Activated CD4-positive, alpha-beta T cell treated with anti-CD3 and anti-CD28 coated beads, Interleukin-2, amount 10 ng/mL, durations not matched to agents 24 days and 14 days (primary cell): ENCODE measurements at regions not wholly inside any gene's neighbourhood (a gene's known extent, or its start where the extent isn't known, plus 50 kb on each side); places are given as distances from the start of the nearest gene placed in this dataset.

Source experiments
- DNase-seq: peaks from one replicate; pipeline ENCODE4 v3.0.0; 2022
- H3K27ac Mint-ChIP-seq: one replicate; pipeline ENCODE4 v1.8.0; 2022; ENCODE audit warnings: mild to moderate bottlenecking, mixed read lengths
- H3K27me3 Mint-ChIP-seq: one replicate; pipeline ENCODE4 v1.8.0; 2022; ENCODE audit warnings: mixed read lengths
- H3K36me3 Mint-ChIP-seq: one replicate; pipeline ENCODE4 v1.8.0; 2022; ENCODE audit warnings: low read depth, mild to moderate bottlenecking, mixed read lengths
- H3K4me1 Mint-ChIP-seq: one replicate; pipeline ENCODE4 v1.8.0; 2021; ENCODE audit warnings: mixed read lengths
- H3K4me3 Mint-ChIP-seq: one replicate; pipeline ENCODE4 v1.8.0; 2022; ENCODE audit warnings: mild to moderate bottlenecking, moderate library complexity, mixed read lengths
- H3K9me3 Mint-ChIP-seq: one replicate; pipeline ENCODE4 v1.8.0; 2021; ENCODE audit warnings: mixed read lengths
- intact Hi-C: fragments of 100-400 bp; cut with micrococcal nuclease; formaldehyde crosslinking; loops from one replicate; pipeline ENCODE4 v1.15.1; 2023

GRCh38 chr18:39942702-39943101 is 2012.3 kb upstream of the PIK3C3 start:
- DNase-seq = no peak
- Mint-ChIP-seq H3K4me1 (peaks cover 2% of the 10 kb centered on the region), H3K4me3 (no peak overlapping the region), H3K9me3 (peaks cover 3% of the 10 kb centered on the region), H3K27me3 (no peaks in the 10 kb centered on the region), H3K27ac (no peak overlapping the region), H3K36me3 (no peaks in the 10 kb centered on the region)
- intact Hi-C loops = no loop called here

- DNase-seq = no peak
- intact Hi-C loops = no loop called here
- Mint-ChIP-seq H3K4me1 (peaks cover 2% of the 10 kb centered on the region), H3K27me3 (no peaks in the 10 kb centered on the region), H3K4me3 (no peak overlapping the region), H3K27ac (no peak overlapping the region), H3K36me3 (no peaks in the 10 kb centered on the region), H3K9me3 (peaks cover 7% of the 10 kb centered on the region)
Observed at GRCh38 chr18:39938676-39939608, 2016.1 kb upstream of the PIK3C3 start.

GRCh38 chr18:39935598-39935997 is 2019.4 kb upstream of the PIK3C3 start:
- Mint-ChIP-seq H3K27ac (no peak overlapping the region), H3K36me3 (no peaks in the 10 kb centered on the region), H3K27me3 (no peaks in the 10 kb centered on the region), H3K9me3 (peaks cover 7% of the 10 kb centered on the region), H3K4me1 (no peaks in the 10 kb centered on the region), H3K4me3 (no peak overlapping the region)
- intact Hi-C loops = no loop called here
- no peak for DNase-seq

DNA sequence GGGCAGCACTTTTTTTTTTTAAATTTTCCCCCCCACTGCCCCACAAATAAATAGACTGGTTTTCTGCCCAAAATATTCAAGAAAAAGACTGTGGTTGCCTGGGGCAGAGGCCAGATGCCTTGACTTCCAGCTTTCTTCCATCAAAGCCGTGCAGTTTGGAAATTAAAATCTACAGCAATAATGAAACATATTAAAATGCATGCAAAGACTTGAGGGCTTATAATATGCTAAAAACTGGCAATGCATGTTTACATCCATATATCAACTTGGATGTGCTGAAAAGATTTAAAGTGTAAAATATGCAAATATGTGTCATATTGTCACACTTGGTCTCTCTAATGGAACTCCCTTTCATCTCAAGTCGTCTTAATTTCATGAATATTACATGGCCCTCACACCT is 2036.2 kb upstream of the PIK3C3 start:
- Mint-ChIP-seq H3K4me3 (no peak overlapping the region), H3K27me3 (no peaks in the 10 kb centered on the region), H3K36me3 (no peaks in the 10 kb centered on the region), H3K4me1 (no peaks in the 10 kb centered on the region), H3K27ac (no peak overlapping the region), H3K9me3 (no peaks in the 10 kb centered on the region)
- no peak for DNase-seq
- intact Hi-C loops = no loop called here

- H3K36me3 Mint-ChIP-seq = no peaks in the 10 kb centered on the region
- peaks cover 5% of the 10 kb centered on the region for H3K9me3 Mint-ChIP-seq
- H3K4me3 Mint-ChIP-seq = no peak overlapping the region
- intact Hi-C loops = no loop called here
- H3K4me1 Mint-ChIP-seq = no peaks in the 10 kb centered on the region
- DNase-seq = no peak
- H3K27ac Mint-ChIP-seq = no peak overlapping the region
- no peaks in the 10 kb centered on the region for H3K27me3 Mint-ChIP-seq
Observed at GRCh38 chr18:39913672-39914366, 2041.2 kb upstream of the PIK3C3 start.

- Mint-ChIP-seq H3K9me3 (peaks cover 5% of the 10 kb centered on the region), H3K4me3 (no peak overlapping the region), H3K36me3 (no peaks in the 10 kb centered on the region), H3K4me1 (no peaks in the 10 kb centered on the region), H3K27ac (no peak overlapping the region), H3K27me3 (no peaks in the 10 kb centered on the region)
- DNase-seq = no peak
- intact Hi-C loops = no loop called here
Observed at GRCh38 chr18:39911716-39912115, 2043.3 kb upstream of the PIK3C3 start.

DNA sequence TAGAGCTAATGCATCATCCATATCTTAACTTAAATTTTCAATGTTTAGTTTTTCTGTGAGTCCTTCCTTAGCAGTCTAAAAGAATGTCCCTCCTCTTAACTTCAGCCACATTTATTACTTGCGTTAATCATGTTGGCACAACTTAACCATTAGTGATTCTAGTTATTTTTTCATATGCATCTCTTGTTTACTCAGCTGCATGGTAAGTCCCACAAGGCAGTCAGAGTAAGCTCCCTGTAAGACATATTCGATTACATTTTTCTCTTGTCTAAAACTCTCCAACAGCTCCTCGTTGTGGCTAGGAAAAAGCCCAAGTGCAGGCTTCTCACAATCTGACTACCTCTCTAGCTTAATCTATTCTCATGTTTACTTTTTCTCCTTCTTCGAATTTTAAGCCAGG is 2045.3 kb upstream of the PIK3C3 start:
- Mint-ChIP-seq H3K4me3 (no peak overlapping the region), H3K4me1 (no peaks in the 10 kb centered on the region), H3K36me3 (no peaks in the 10 kb centered on the region), H3K9me3 (peaks cover 5% of the 10 kb centered on the region), H3K27me3 (no peaks in the 10 kb centered on the region), H3K27ac (no peak overlapping the region)
- intact Hi-C loops = no loop called here
- DNase-seq = no peak

GRCh38 chr18:39886136-39886535 is 2068.9 kb upstream of the PIK3C3 start:
- no peak overlapping the region for H3K27ac Mint-ChIP-seq
- H3K36me3 Mint-ChIP-seq = no peaks in the 10 kb centered on the region
- intact Hi-C loops = no loop called here
- no peaks in the 10 kb centered on the region for H3K4me1 Mint-ChIP-seq
- no peak overlapping the region for H3K4me3 Mint-ChIP-seq
- DNase-seq = no peak
- peaks cover 3% of the 10 kb centered on the region for H3K9me3 Mint-ChIP-seq
- no peaks in the 10 kb centered on the region for H3K27me3 Mint-ChIP-seq

- H3K9me3 Mint-ChIP-seq = no peaks in the 10 kb centered on the region
- intact Hi-C loops = no loop called here
- no peaks in the 10 kb centered on the region for H3K27me3 Mint-ChIP-seq
- H3K36me3 Mint-ChIP-seq = no peaks in the 10 kb centered on the region
- no peak overlapping the region for H3K4me3 Mint-ChIP-seq
- H3K27ac Mint-ChIP-seq = no peak overlapping the region
- no peaks in the 10 kb centered on the region for H3K4me1 Mint-ChIP-seq
- no peak for DNase-seq
Observed at GRCh38 chr18:39872651-39873050, 2082.4 kb upstream of the PIK3C3 start.

GRCh38 chr18:39871961-39872360 is 2083.1 kb upstream of the PIK3C3 start:
- Mint-ChIP-seq H3K36me3 (no peaks in the 10 kb centered on the region), H3K27ac (no peak overlapping the region), H3K4me3 (no peak overlapping the region), H3K27me3 (no peaks in the 10 kb centered on the region), H3K4me1 (no peaks in the 10 kb centered on the region), H3K9me3 (no peaks in the 10 kb centered on the region)
- DNase-seq = no peak
- intact Hi-C loops = no loop called here

DNA sequence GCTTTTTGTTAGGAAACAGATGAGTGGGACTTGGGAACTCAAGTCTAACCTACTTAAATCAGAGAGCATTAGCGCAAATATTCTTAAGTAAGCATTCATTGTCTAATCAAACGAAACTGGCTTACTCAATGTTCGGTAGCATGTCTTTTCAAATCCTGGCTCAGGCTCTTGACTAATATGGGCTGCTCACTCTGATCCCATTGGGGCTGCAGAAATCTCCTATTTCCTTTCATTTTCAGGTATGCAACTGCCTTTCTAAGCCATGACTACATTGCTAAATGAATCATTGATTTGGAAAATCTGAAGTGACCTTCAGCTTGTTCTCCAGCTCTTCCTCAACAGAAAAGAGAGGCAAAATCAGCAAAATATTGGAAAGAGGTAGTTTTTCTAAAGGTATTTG is 2084.4 kb upstream of the PIK3C3 start:
- H3K27ac Mint-ChIP-seq = no peak overlapping the region
- H3K36me3 Mint-ChIP-seq = no peaks in the 10 kb centered on the region
- intact Hi-C loops = no loop called here
- no peaks in the 10 kb centered on the region for H3K27me3 Mint-ChIP-seq
- H3K4me1 Mint-ChIP-seq = no peaks in the 10 kb centered on the region
- H3K9me3 Mint-ChIP-seq = no peaks in the 10 kb centered on the region
- no peak overlapping the region for H3K4me3 Mint-ChIP-seq
- no peak for DNase-seq

- no peak overlapping the region for H3K4me3 Mint-ChIP-seq
- DNase-seq = no peak
- no peaks in the 10 kb centered on the region for H3K4me1 Mint-ChIP-seq
- H3K36me3 Mint-ChIP-seq = no peaks in the 10 kb centered on the region
- no peaks in the 10 kb centered on the region for H3K27me3 Mint-ChIP-seq
- H3K27ac Mint-ChIP-seq = no peak overlapping the region
- intact Hi-C loops = no loop called here
- H3K9me3 Mint-ChIP-seq = no peaks in the 10 kb centered on the region
Observed at GRCh38 chr18:39863916-39864315, 2091.1 kb upstream of the PIK3C3 start.

- H3K4me1 Mint-ChIP-seq = no peaks in the 10 kb centered on the region
Observed at GRCh38 chr18:39862341-39862740, 2092.7 kb upstream of the PIK3C3 start.

DNA sequence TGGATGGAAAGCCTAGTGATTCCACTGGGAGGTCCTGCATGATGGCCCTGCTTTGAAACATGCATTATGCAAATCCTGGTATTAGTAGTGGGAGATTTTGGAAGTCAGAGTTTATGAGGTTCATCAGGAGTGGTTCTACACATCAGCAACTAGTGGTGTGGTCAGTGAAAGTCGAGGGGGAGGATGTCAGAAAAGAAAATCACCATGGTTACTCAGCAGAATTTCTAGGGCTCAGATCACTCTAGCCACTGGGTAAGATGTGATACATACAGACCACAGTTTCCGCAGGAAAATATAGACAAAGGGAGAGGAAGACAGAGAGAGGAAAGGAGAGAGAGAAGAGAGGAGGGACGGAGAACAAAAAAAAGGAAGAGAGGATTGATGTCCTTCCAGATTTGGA is 2100.7 kb upstream of the PIK3C3 start:
- Mint-ChIP-seq H3K27me3 (no peaks in the 10 kb centered on the region), H3K27ac (no peak overlapping the region), H3K9me3 (no peaks in the 10 kb centered on the region), H3K4me3 (no peak overlapping the region), H3K4me1 (no peaks in the 10 kb centered on the region), H3K36me3 (no peaks in the 10 kb centered on the region)
- DNase-seq = no peak
- intact Hi-C loops = no loop called here

More at GRCh38 chr18:39862341-39862740, 2092.7 kb upstream of the PIK3C3 start:
- intact Hi-C loops = no loop called here
- DNase-seq = no peak
- H3K4me3 Mint-ChIP-seq = no peak overlapping the region
- H3K27ac Mint-ChIP-seq = no peak overlapping the region
- H3K27me3 Mint-ChIP-seq = no peaks in the 10 kb centered on the region
- no peaks in the 10 kb centered on the region for H3K9me3 Mint-ChIP-seq
- no peaks in the 10 kb centered on the region for H3K36me3 Mint-ChIP-seq
